ENCODE measurements at regions not wholly inside any gene's neighbourhood (a gene's known extent, or its start where the extent isn't known, plus 50 kb on each side); places are given as distances from the start of the nearest gene placed in this dataset.

DNA sequence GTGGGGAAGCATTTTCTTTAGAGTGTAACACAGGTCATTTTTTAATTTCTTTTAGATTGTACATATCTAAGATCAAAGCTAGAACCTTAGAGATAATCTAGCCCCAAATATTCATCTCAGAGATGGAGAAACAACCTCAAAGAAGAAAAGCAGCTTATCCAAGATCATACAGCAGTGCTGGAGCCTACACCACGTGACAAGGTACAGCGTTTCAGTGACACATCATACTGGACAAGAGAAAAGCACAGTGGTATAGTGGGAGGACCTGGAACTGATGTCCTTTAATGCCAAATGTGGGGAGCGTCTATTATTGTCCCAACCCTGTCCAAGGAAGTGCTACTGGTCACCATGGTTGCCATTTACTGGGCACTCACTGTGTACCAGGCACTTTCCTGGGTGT lies 445.8 kb downstream of the RPS24 start:
- no peaks in the 10 kb centered on the region for H3K4me1 ChIP-seq
- no peaks in the 10 kb centered on the region for H3K9me3 ChIP-seq
- DNase-seq (ENCODE audit: low spot score in 2 of 2): no peak
- in situ Hi-C loops (cut with MboI; ENCODE audit: low sequenced_read_pairs): no loop called here
- no peaks in the 10 kb centered on the region for H3K36me3 ChIP-seq (replicated peaks)
- H3K27me3 ChIP-seq (ENCODE audit: low read depth): peaks cover 2% of the 10 kb centered on the region
- no peak overlapping the region for H3K4me3 ChIP-seq

DNA sequence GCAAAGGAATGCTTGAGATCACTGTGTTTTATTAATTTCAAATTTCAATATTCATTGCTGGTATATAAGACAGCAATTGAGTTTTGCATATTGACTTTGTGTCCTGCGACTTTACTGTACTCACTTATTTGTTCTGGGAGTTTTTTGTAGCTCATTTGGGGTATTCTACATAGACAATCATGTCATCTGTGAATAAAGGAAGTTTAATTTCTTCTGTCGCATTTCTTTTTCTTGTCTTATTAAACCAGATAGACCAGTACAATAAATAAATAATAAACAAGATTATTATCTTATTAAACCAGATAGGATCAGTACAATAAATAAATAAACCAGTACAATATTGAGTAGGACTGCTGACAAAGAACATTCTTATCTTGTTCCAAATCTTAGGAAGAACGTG lies 448.2 kb downstream of the RPS24 start:
- DNase-seq (ENCODE audit: low spot score in 2 of 2): no peak
- no peaks in the 10 kb centered on the region for H3K9me3 ChIP-seq
- in situ Hi-C loops (cut with MboI; ENCODE audit: low sequenced_read_pairs): no loop called here
- H3K36me3 ChIP-seq (replicated peaks): no peaks in the 10 kb centered on the region
- H3K4me3 ChIP-seq: no peak overlapping the region
- no peaks in the 10 kb centered on the region for H3K4me1 ChIP-seq
- peaks cover 4% of the 10 kb centered on the region for H3K27me3 ChIP-seq (ENCODE audit: low read depth)

DNA sequence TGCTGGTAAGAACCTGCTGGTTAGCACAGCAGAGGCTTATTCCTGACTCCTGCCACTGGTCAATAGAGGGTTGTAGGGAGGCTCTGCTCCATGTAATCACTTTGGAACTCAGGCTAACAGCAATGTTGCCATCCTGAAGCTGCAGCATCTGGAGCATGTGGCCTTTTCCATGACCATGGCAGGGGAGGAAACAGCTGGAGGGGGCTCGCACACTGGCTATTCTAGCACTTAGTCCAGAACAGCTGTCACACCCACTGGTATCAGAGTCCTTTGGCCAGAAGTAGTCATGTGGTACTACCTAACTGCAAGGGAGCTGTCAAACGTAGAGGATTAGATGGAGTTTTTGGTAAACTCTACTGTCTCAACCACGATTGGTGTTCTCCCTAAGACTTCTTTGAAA lies 450.0 kb downstream of the RPS24 start:
- no peak overlapping the region for H3K4me3 ChIP-seq
- H3K36me3 ChIP-seq (replicated peaks): no peaks in the 10 kb centered on the region
- no peaks in the 10 kb centered on the region for H3K4me1 ChIP-seq
- H3K27me3 ChIP-seq (ENCODE audit: low read depth): peaks cover 4% of the 10 kb centered on the region
- no peak for DNase-seq (ENCODE audit: low spot score in 2 of 2)
- in situ Hi-C loops (cut with MboI; ENCODE audit: low sequenced_read_pairs): no loop called here
- H3K9me3 ChIP-seq: no peaks in the 10 kb centered on the region

DNA sequence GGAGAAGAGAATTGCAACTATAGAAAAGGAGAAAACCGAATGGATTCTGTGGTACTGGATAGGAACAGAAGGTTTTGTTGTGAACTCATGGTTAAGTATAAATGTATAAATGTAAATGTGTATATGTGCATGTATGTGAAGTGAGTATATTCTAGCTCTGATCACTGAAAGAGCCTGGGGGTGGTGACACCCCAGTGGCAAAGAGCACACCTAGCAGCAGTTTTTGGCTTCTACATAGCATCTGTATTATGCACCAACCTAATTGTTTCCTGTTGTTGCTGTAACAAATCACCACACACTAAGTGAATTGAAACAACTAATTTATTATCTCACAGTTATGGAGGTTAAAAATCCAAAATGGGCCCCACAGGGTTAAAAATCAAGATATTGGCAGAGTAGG lies 455.4 kb downstream of the RPS24 start:
- Histone ChIP-seq H3K4me3 (no peak overlapping the region), H3K36me3 (replicated peaks) (no peaks in the 10 kb centered on the region), H3K4me1 (no peaks in the 10 kb centered on the region), H3K27me3 (ENCODE audit: low read depth) (0 out of 2 replicates have a peak, but pooled peaks cover 2% of the 10 kb centered on the region), H3K9me3 (no peaks in the 10 kb centered on the region)
- DNase-seq (ENCODE audit: low spot score in 2 of 2): no peak
- in situ Hi-C loops (cut with MboI; ENCODE audit: low sequenced_read_pairs): no loop called here

DNA sequence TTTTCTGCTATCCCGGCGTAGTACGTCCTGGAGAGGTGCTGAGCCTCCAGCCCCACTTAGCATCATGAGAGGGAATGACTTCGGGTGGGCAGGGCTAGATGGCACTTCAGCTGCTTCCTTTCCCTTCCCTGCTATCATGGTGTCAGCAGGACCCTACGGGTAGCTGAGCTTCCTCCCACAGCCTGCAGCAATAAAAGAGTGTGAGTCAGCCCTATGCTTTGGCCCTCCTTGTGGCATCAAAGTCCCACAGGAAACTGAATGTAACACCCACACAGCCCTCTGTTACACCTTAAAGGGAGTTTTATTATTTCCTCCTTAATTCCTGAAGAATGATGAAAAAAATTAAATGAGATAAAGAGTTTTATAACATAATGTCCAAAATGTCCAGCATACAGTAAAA lies 458.1 kb downstream of the RPS24 start:
- H3K27me3 ChIP-seq (ENCODE audit: low read depth): no peaks in the 10 kb centered on the region
- H3K36me3 ChIP-seq (replicated peaks): no peaks in the 10 kb centered on the region
- in situ Hi-C loops (cut with MboI; ENCODE audit: low sequenced_read_pairs): no loop called here
- H3K4me3 ChIP-seq: no peak overlapping the region
- no peaks in the 10 kb centered on the region for H3K9me3 ChIP-seq
- DNase-seq (ENCODE audit: low spot score in 2 of 2): no peak
- H3K4me1 ChIP-seq: no peaks in the 10 kb centered on the region

DNA sequence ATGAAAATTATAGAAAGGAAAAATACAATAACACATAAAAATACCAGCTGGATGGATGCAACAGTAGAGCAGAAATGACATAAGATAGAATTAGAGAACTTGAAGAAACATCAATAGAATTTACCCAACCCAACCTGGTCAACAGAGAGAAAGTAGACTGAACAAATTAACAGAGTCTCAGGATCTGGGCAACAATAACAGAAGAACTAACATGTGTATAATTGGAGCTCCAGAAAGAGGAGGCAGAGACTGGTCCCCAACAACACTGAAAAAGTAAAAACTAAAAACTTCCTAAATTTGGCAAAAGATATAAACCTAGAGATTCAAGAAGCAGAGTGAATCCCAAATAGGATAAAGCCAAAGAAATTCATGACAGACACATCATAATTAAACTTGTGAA lies 458.8 kb downstream of the RPS24 start:
- H3K36me3 ChIP-seq (replicated peaks): no peaks in the 10 kb centered on the region
- DNase-seq (ENCODE audit: low spot score in 2 of 2): no peak
- no peaks in the 10 kb centered on the region for H3K4me1 ChIP-seq
- no peaks in the 10 kb centered on the region for H3K27me3 ChIP-seq (ENCODE audit: low read depth)
- H3K9me3 ChIP-seq: no peaks in the 10 kb centered on the region
- no peak overlapping the region for H3K4me3 ChIP-seq
- in situ Hi-C loops (cut with MboI; ENCODE audit: low sequenced_read_pairs): no loop called here

DNA sequence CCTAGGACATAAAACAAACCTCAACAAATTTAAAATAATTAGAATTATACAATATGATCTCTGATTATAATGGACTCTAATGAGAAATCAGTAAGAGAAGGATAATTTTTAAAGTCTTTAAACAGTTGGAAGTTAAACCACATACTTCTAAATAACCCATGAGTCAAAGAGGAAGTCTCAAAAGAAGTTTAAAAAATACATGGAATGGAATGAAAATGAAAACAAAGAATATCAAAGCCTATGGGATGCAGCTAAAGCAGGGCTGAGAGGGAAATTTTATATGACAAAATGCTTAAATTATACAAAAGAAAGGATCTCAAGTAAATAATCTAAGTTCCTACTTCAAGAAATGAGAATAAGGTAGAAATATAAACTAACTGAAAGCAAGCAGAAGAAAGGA lies 460.5 kb downstream of the RPS24 start:
- no peak for DNase-seq (ENCODE audit: low spot score in 2 of 2)
- in situ Hi-C loops (cut with MboI; ENCODE audit: low sequenced_read_pairs): no loop called here
- Histone ChIP-seq H3K9me3 (no peaks in the 10 kb centered on the region), H3K36me3 (replicated peaks) (no peaks in the 10 kb centered on the region), H3K4me3 (no peak overlapping the region), H3K27me3 (ENCODE audit: low read depth) (no peaks in the 10 kb centered on the region), H3K4me1 (no peaks in the 10 kb centered on the region)

DNA sequence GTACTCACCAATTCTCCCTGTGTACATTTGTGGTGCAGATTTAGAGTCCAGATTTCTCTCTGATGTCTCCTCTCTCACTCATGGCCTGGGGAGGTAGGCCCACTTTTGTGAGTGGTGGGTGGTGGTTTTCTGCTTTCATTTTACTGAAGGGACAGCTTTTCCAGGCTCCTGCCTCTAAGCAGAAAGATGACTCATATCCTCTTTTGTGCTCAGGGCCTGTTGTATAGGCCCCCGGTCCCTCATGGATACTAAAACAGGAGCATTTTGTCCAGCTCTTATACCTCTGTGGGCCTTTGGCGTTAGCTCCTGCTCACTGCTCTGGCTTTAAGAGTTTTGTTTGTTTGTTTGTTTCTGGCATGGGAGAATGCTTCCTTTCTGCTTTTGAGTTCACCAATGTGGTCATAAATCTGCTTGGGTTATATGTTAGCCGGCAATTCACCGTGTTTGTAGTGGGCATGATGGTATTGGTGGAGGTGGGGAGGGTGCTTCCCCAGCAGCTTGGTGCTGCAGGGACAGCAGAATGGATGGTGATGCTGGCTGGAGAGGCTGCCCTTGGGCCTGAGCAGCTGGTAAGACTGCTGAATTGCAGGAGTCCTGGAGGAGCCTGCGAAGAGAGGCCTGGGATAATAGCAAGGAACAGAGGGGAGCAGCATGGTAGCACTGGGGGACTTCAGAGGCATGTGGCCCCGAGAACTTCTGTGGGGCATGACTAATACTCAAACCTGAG lies 468.7 kb downstream of the RPS24 start:
- Histone ChIP-seq H3K36me3 (replicated peaks) (no peaks in the 10 kb centered on the region), H3K4me1 (no peaks in the 10 kb centered on the region), H3K9me3 (no peaks in the 10 kb centered on the region), H3K27me3 (ENCODE audit: low read depth) (no peaks in the 10 kb centered on the region), H3K4me3 (no peak overlapping the region)
- DNase-seq (ENCODE audit: low spot score in 2 of 2): no peak
- in situ Hi-C loops (cut with MboI; ENCODE audit: low sequenced_read_pairs): no loop called here

DNA sequence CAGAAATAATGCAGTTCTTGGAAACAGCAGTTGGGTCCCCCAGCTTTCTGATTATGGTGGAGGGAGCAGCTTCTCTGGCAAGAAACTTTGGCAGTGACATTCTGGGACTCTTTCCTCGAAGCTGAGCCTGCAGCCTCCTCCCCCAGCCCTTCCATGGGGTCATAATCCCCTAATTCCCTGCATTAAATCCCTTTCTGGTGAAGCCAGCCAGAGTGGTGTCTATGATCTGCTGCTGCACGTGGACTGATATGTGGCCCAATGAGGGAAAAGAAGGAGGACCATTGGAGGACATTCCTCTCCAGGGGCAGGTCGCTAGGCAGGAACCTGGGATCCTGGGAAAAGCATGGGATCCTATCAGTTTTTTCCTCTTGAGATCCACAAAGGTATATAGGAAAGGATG lies 470.5 kb downstream of the RPS24 start:
- Histone ChIP-seq H3K4me3 (no peak overlapping the region), H3K27me3 (ENCODE audit: low read depth) (no peaks in the 10 kb centered on the region), H3K36me3 (replicated peaks) (no peaks in the 10 kb centered on the region), H3K9me3 (no peaks in the 10 kb centered on the region), H3K4me1 (no peaks in the 10 kb centered on the region)
- no peak for DNase-seq (ENCODE audit: low spot score in 2 of 2)
- in situ Hi-C loops (cut with MboI; ENCODE audit: low sequenced_read_pairs): no loop called here

DNA sequence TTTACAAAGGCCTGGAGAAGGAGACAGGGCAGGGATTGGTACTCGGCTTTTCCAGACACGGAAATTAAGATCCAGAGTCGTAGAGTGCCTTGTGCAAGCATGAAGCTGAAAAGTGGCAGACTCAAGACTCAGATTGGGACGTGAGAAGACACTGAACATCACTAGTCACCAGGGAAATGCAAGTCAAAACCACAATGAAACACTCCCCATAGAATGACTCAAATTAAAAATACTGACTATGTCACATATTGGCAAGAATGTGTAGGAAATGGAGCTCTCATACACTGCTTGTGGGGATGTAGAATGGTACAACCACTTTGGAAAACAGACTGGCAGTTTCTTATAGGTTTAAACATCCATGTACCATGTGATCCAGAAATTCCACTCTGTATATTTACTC lies 472.0 kb downstream of the RPS24 start:
- DNase-seq (ENCODE audit: low spot score in 2 of 2): no peak
- H3K36me3 ChIP-seq (replicated peaks): no peaks in the 10 kb centered on the region
- in situ Hi-C loops (cut with MboI; ENCODE audit: low sequenced_read_pairs): no loop called here
- H3K4me1 ChIP-seq: no peaks in the 10 kb centered on the region
- no peaks in the 10 kb centered on the region for H3K9me3 ChIP-seq
- H3K4me3 ChIP-seq: no peak overlapping the region
- H3K27me3 ChIP-seq (ENCODE audit: low read depth): no peaks in the 10 kb centered on the region

DNA sequence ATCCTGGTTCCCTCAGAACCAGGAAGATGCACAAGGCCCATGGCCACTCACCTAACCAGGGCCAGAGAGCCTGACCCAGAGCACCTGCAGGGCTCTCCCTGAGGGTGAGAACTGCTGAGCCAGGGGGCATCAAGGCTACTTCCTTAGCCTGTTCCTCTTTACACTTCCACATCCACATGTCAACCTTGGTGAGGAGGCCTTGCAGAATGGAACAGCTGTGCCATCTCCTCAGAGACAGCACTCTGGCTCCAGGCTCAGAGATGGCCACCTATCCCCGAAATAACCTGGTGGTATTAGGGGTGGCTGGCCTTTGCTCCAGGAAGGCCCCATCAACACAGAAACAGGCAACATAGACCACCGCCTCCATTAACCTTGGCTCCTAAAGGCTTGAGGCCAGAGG lies 473.0 kb downstream of the RPS24 start:
- no peaks in the 10 kb centered on the region for H3K9me3 ChIP-seq

DNA sequence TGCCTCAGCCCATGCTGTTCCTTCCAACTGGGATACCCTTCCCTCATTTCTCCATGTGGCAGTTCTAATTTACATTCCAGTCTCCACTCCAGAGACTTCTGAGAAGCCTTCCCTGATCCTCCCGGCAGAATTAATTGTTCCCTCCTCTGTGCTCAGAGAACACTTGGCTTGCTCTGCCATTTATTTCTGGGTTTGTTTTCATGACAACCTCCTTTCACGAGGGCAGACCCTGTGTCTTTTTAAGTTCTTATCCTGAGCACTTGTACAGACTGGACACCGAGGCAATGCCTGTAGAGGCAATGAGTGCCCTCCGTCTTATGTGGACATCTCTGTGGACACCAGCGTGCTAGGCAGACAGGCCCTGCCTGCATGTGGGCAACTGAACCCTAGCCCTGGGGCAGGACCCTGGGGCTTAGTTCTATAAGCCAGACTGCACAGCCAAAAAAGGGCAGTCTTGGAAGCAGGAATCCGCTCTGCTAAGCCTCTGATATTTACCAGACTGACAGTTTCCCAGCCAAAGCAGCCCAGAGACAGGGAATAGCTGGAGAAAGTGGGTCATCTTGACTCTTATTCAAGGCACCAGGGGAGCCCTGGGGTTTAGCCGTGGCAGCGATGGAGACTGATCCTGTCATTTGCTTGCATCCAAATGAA lies 474.0 kb downstream of the RPS24 start:
- in situ Hi-C loops (cut with MboI; ENCODE audit: low sequenced_read_pairs): no loop called here
- Histone ChIP-seq H3K4me3 (no peak overlapping the region), H3K27me3 (ENCODE audit: low read depth) (no peaks in the 10 kb centered on the region), H3K9me3 (no peaks in the 10 kb centered on the region), H3K36me3 (replicated peaks) (no peaks in the 10 kb centered on the region), H3K4me1 (no peaks in the 10 kb centered on the region)
- no peak for DNase-seq (ENCODE audit: low spot score in 2 of 2)

More for the DNA sequence above, 473.0 kb downstream of the RPS24 start:
- Histone ChIP-seq H3K36me3 (replicated peaks) (no peaks in the 10 kb centered on the region), H3K4me1 (no peaks in the 10 kb centered on the region), H3K27me3 (ENCODE audit: low read depth) (no peaks in the 10 kb centered on the region), H3K4me3 (no peak overlapping the region)
- in situ Hi-C loops (cut with MboI; ENCODE audit: low sequenced_read_pairs): no loop called here
- DNase-seq (ENCODE audit: low spot score in 2 of 2): no peak

DNA sequence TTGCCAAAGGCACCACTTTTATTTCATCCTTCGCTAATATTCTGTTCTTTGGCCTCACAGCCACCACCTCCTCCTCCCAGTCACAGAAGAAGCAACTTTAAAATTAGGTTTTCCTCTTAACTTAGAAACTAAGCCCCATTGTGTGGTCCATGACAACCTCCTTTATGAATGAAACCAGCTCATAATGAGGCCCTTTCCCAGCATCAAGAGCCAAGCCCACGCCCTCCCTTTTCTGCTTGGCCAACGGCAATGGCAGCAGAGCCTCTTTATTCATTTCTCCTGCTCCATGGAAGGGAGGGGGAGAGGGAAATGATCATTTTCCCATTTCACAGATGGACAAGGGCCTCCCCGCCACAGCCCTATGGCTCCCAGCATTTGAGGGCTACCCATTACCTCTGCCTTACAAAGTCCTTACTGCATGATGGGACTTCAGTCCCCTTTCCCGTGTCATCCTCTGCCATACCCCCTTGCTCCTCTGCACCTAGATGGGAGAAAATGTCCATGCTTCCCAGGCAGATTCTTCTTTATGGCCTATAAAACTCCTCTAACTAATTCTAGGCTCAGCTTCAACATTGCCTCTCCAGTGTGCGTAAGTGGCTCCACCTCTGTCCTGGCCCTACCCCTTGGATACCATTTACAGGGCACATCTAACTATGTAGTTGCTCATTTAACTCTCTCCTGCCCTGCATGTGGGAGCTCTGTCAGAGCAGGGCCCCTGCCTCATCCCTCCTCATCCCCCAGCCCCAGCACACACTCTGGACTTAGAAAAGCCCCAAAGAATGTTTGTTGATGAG lies 475.5 kb downstream of the RPS24 start:
- no peaks in the 10 kb centered on the region for H3K9me3 ChIP-seq
- no peaks in the 10 kb centered on the region for H3K36me3 ChIP-seq (replicated peaks)
- H3K4me1 ChIP-seq: no peaks in the 10 kb centered on the region
- H3K27me3 ChIP-seq (ENCODE audit: low read depth): no peaks in the 10 kb centered on the region
- H3K4me3 ChIP-seq: no peak overlapping the region
- DNase-seq (ENCODE audit: low spot score in 2 of 2): no peak
- in situ Hi-C loops (cut with MboI; ENCODE audit: low sequenced_read_pairs): no loop called here

All from HAP-1 (cell line).